IMR-90 (cell line): ENCODE measurements at regions not wholly inside any gene's neighbourhood (a gene's known extent, or its start where the extent isn't known, plus 50 kb on each side); places are given as distances from the start of the nearest gene placed in this dataset.

Experiments used
- ATAC-seq: fragments of 200-7000 bp; cut with Tn5 transposase; 2 replicates; pipeline ENCODE4 v1.9.1; 2020; ENCODE audit warnings: low read depth, mild to moderate bottlenecking, moderate library complexity
- BruUV-seq: library from RNA; stranded (reverse); fragments of 400-500 nt; replicated peaks from 2 replicates; lab custom pipeline; 2021; lab: Mats Ljungman, UMichigan
- CTCF ChIA-PET: fragments of 300-600 bp; formaldehyde crosslinking; extraction: SDS; loops from one replicate; lab custom pipeline; 2021; ENCODE audit warnings: antibody characterized with exemption; lab: Yijun Ruan, JAX
- POLR2A ChIA-PET: fragments of 300-600 bp; sonication (Branson Sonifier 250); formaldehyde crosslinking; loops from one replicate; lab custom pipeline; 2022; ENCODE audit warnings: antibody characterized with exemption; ENCODE audit not compliant: unreplicated experiment; lab: Charles Lee
- DNase-seq: peaks from one replicate; pipeline ENCODE4 v3.0.0; 2013
- H2AFZ ChIP-seq: replicated peaks from 2 replicates; pipeline ENCODE3; 2013; ENCODE audit warnings: low read length, mild to moderate bottlenecking; ENCODE audit not compliant: poor library complexity
- H2AK5ac ChIP-seq: 2 replicates; pipeline ENCODE4 v1.6.1; 2013; ENCODE audit warnings: low read depth, low read length, inconsistent platforms
- H2AK9ac ChIP-seq: replicated peaks from 2 replicates; pipeline ENCODE3; 2013; ENCODE audit warnings: mild to moderate bottlenecking, low read depth, low read length, moderate library complexity; ENCODE audit not compliant: poor library complexity
- H2BK120ac ChIP-seq: 2 replicates; pipeline ENCODE4 v1.6.1; 2013; ENCODE audit warnings: low read depth, low read length, inconsistent platforms
- H2BK15ac ChIP-seq: 3 replicates; pipeline ENCODE4 v1.6.1; 2013; ENCODE audit warnings: low read depth, low read length, inconsistent platforms
- H2BK20ac ChIP-seq: 2 replicates; pipeline ENCODE4 v1.6.1; 2013; ENCODE audit warnings: low read depth, mild to moderate bottlenecking, inconsistent platforms, low read length, moderate library complexity
- H2BK5ac ChIP-seq: 2 replicates; pipeline ENCODE4 v1.6.1; 2013; ENCODE audit warnings: mild to moderate bottlenecking, low read depth, low read length, inconsistent platforms; ENCODE audit not compliant: poor library complexity, severe bottlenecking
- H3K14ac ChIP-seq: replicated peaks from 2 replicates; pipeline ENCODE4 v1.6.1; 2013; ENCODE audit warnings: low read depth, low read length, inconsistent platforms
- H3K18ac ChIP-seq: 2 replicates; pipeline ENCODE4 v1.6.1; 2013; ENCODE audit warnings: low read depth, low read length, control low read depth
- H3K23ac ChIP-seq: 2 replicates; pipeline ENCODE4 v1.6.1; 2013; ENCODE audit warnings: low read depth, low read length, inconsistent platforms
- H3K27ac ChIP-seq: 2 replicates; pipeline ENCODE4 v1.5.1; 2013; ENCODE audit warnings: mild to moderate bottlenecking, control low read depth, low read length; ENCODE audit not compliant: insufficient read depth
- H3K27me3 ChIP-seq: 2 replicates; pipeline ENCODE4 v1.6.1; 2013; ENCODE audit warnings: low read length; ENCODE audit not compliant: control insufficient read depth, insufficient read depth
- H3K36me3 ChIP-seq: 2 replicates; pipeline ENCODE4 v1.6.1; 2013; ENCODE audit warnings: low read length, mixed read lengths; ENCODE audit not compliant: control insufficient read depth, insufficient read depth
- H3K4ac ChIP-seq: 2 replicates; pipeline ENCODE4 v1.6.1; 2013; ENCODE audit warnings: low read depth, low read length, inconsistent platforms
- H3K4me1 ChIP-seq: 2 replicates; pipeline ENCODE4 v1.6.1; 2013; ENCODE audit warnings: low read length, mixed read lengths; ENCODE audit not compliant: control insufficient read depth, insufficient read depth
- H3K4me2 ChIP-seq: 2 replicates; pipeline ENCODE4 v1.6.1; 2013; ENCODE audit warnings: low read depth, mild to moderate bottlenecking, control low read depth, low read length, moderate library complexity
- H3K4me3 ChIP-seq: 2 replicates; pipeline ENCODE4 v1.5.1; 2013; ENCODE audit warnings: low read depth, mild to moderate bottlenecking, control low read depth, low read length, moderate library complexity; ENCODE audit not compliant: insufficient read depth
- H3K56ac ChIP-seq: 2 replicates; pipeline ENCODE4 v1.6.1; 2013; ENCODE audit warnings: low read length, inconsistent platforms; ENCODE audit not compliant: insufficient read depth; ENCODE audit errors: extremely low read depth
- H3K79me1 ChIP-seq, 2 experiments: 2 replicates each; pipeline ENCODE4 v1.6.1; 2013; ENCODE audit warnings: low read length in 2 of 2, inconsistent platforms in 1 of 2, low read depth in 1 of 2
- H3K9ac ChIP-seq: 2 replicates; pipeline ENCODE4 v1.6.1; 2013; ENCODE audit warnings: low read depth, low read length, control low read depth
- H3K9me1 ChIP-seq: 2 replicates; pipeline ENCODE4 v1.6.1; 2013; ENCODE audit warnings: low read length, inconsistent platforms; ENCODE audit not compliant: insufficient read depth
- H3K9me3 ChIP-seq: 2 replicates; pipeline ENCODE4 v1.6.1; 2013; ENCODE audit warnings: low read length; ENCODE audit not compliant: control insufficient read depth, insufficient read depth
- H4K20me1 ChIP-seq: 2 replicates; pipeline ENCODE4 v1.6.1; 2013; ENCODE audit warnings: low read length, inconsistent platforms; ENCODE audit not compliant: insufficient read depth
- H4K5ac ChIP-seq: 2 replicates; pipeline ENCODE4 v1.6.1; 2013; ENCODE audit warnings: mild to moderate bottlenecking, low read depth, low read length, control low read depth
- H4K8ac ChIP-seq, 2 experiments: 2 replicates each; pipeline ENCODE4 v1.6.1; 2013; ENCODE audit warnings: low read depth in 2 of 2, low read length in 2 of 2, control low read depth in 1 of 2, inconsistent platforms in 1 of 2
- H4K91ac ChIP-seq: 2 replicates; pipeline ENCODE4 v1.6.1; 2013; ENCODE audit warnings: low read depth, low read length, inconsistent platforms; ENCODE audit not compliant: insufficient read depth
- BHLHE40 ChIP-seq: fragments of 150-350 bp; IDR thresholded peaks from 2 replicates; pipeline ENCODE4 v1.6.1; 2016; ENCODE audit warnings: mild to moderate bottlenecking, low read depth, low read length
- CEBPB ChIP-seq: IDR thresholded peaks from 2 replicates; pipeline ENCODE4 v1.6.1; 2012; ENCODE audit warnings: low read depth, low read length, improper control_type of control experiment
- CHD1 ChIP-seq: IDR thresholded peaks from 2 replicates; pipeline ENCODE4 v1.6.1; 2012; ENCODE audit warnings: low read depth, low read length, improper control_type of control experiment
- CTCF ChIP-seq: conservative IDR thresholded peaks from 2 replicates; pipeline ENCODE4 v1.5.1; 2012; ENCODE audit warnings: mild to moderate bottlenecking, low read depth, low read length, improper control_type of control experiment
- MXI1 ChIP-seq: IDR thresholded peaks from 2 replicates; pipeline ENCODE4 v1.6.1; 2012; ENCODE audit warnings: low read depth, mild to moderate bottlenecking, low read length, moderate library complexity, borderline replicate concordance
- NFE2L2 ChIP-seq: fragments of 150-350 bp; IDR thresholded peaks from 2 replicates; pipeline ENCODE4 v1.6.1; 2016; ENCODE audit warnings: low read depth, mild to moderate bottlenecking, low read length
- POLR2A ChIP-seq: IDR thresholded peaks from 2 replicates; pipeline ENCODE4 v1.6.1; 2012; ENCODE audit warnings: mild to moderate bottlenecking, low read depth, low read length
- RCOR1 ChIP-seq: IDR thresholded peaks from 2 replicates; pipeline ENCODE4 v1.6.1; 2012; ENCODE audit warnings: mild to moderate bottlenecking, low read length, improper control_type of control experiment; ENCODE audit not compliant: insufficient replicate concordance
- RFX5 ChIP-seq: IDR thresholded peaks from 2 replicates; pipeline ENCODE4 v1.8.0; 2012; ENCODE audit warnings: low read depth, mild to moderate bottlenecking, low read length, moderate library complexity
- WGBS, 2 experiments: methylation state at CpG; one replicate each; pipeline versions ENCODE4 v1.1.5 to v1.1.7; 2013; ENCODE audit warnings: missing lambda C conversion rate in 2 of 2; ENCODE audit not compliant: insufficient read length in 1 of 2; ENCODE audit errors: extremely low coverage in 2 of 2; 5-methylcytosine and 5-hydroxymethylcytosine counted together
- dilution Hi-C: fragments of 300-500 bp; cut with HindIII; formaldehyde crosslinking; loops from one replicate; pipeline ENCODE4 v1.14.3; 2018; ENCODE audit warnings: low sequenced_read_pairs; ENCODE audit not compliant: unreplicated experiment
- in situ Hi-C: fragments of 300-500 bp; cut with MboI; formaldehyde crosslinking; loops from 3 replicates; pipeline ENCODE4 v1.14.3; 2019; ENCODE audit warnings: low sequenced_read_pairs, inconsistent platforms, mixed read lengths
- intact Hi-C: fragments of 100-400 bp; cut with micrococcal nuclease; formaldehyde crosslinking; loops from 2 replicates; pipeline ENCODE4 v1.10.0; 2022

- no peak overlapping the region for H2AK5ac ChIP-seq
- no peak overlapping the region for H3K4me3 ChIP-seq
- no peak overlapping the region for H2BK5ac ChIP-seq
- H4K5ac ChIP-seq: no peak overlapping the region
- no peaks in the 10 kb centered on the region for H3K9me3 ChIP-seq
- H3K79me1 ChIP-seq: no peaks in the 10 kb centered on the region
- H3K23ac ChIP-seq: no peak overlapping the region
- H3K36me3 ChIP-seq: no peaks in the 10 kb centered on the region
- no peak overlapping the region for H2BK120ac ChIP-seq
- no peak overlapping the region for H3K4ac ChIP-seq
- WGBS, 2 experiments: no CpG with 5 or more reads among the region's 3 CpGs
- H3K9ac ChIP-seq: no peak overlapping the region
- H2AFZ ChIP-seq: no peak overlapping the region
- POLR2A ChIA-PET: no interaction called here
- CTCF ChIA-PET: no interaction called here
- H2BK20ac ChIP-seq: no peak overlapping the region
- no peak overlapping the region for H2AK9ac ChIP-seq
- no peak overlapping the region for H4K91ac ChIP-seq
- TF ChIP-seq CEBPB (no peak), BHLHE40 (no peak), CTCF (no peak), RCOR1 (no peak), CHD1 (no peak), RFX5 (no peak), MXI1 (no peak), POLR2A (no peak), NFE2L2 (no peak)
- H3K27me3 ChIP-seq: no peaks in the 10 kb centered on the region
- H3K14ac ChIP-seq: no peak overlapping the region
- H3K4me1 ChIP-seq: no peaks in the 10 kb centered on the region
- H3K4me2 ChIP-seq: no peak overlapping the region
- H4K8ac ChIP-seq: no peak overlapping the region
- H4K20me1 ChIP-seq: no peaks in the 10 kb centered on the region
- DNase-seq (no peak), ATAC-seq (no peak)
- intact Hi-C loops (no loop called here), in situ Hi-C loops (no loop called here), dilution Hi-C loops (no loop called here)
- H2BK15ac ChIP-seq: no peak overlapping the region
- no peak overlapping the region for H3K18ac ChIP-seq
- BruUV-seq: no TSS peak
- no peak overlapping the region for H3K27ac ChIP-seq
- no peak overlapping the region for H3K56ac ChIP-seq
- no peaks in the 10 kb centered on the region for H3K9me1 ChIP-seq
Measured at GRCh38 chr13:67651908-67652465, 421.9 kb upstream of the PCDH9 start.
